Adipose tissue (tissue), 3 donors: ENCODE measurements at regions not wholly inside any gene's neighbourhood (a gene's known extent, or its start where the extent isn't known, plus 50 kb on each side); places are given as distances from the start of the nearest gene placed in this dataset.

ENCODE experiments used
- H3K27ac ChIP-seq: one replicate; pipeline ENCODE4 v1.5.1; 2013; ENCODE audit warnings: low read depth, low read length
- WGBS, 3 donors: extraction: QIAGEN DNeasy Blood & Tissue Kit; methylation state at CpG; one replicate each; pipeline ENCODE4 v1.1.7; 2013; 5-methylcytosine and 5-hydroxymethylcytosine counted together
- donor health status: healthy with polysubstance abuse.
- donor health status: Bipolar disorder and iron deficiency.
- donor health status: healthy.

- 68 to 69% (median 69%) methylated on average over 7 of the region's 7 CpGs for WGBS, 3 donors
- H3K27ac ChIP-seq, result no peak overlapping the region
Observed at GRCh38 chr15:95442107-95442719, 888.3 kb upstream of the NR2F2 start.

- H3K27ac ChIP-seq, result no peak overlapping the region
- WGBS, 3 donors, result 68 to 91% (median 81%) methylated on average over 4 of the region's 4 CpGs
Observed at GRCh38 chr15:95444860-95445259, 885.6 kb upstream of the NR2F2 start.

GRCh38 chr15:95446854-95447253 lies 883.6 kb upstream of the NR2F2 start:
- no peak overlapping the region for H3K27ac ChIP-seq
- 19 to 48% (median 33%) methylated on average over 2 of the region's 2 CpGs for WGBS, 3 donors

GRCh38 chr15:95447486-95447885 lies 883.0 kb upstream of the NR2F2 start:
- H3K27ac ChIP-seq, result no peak overlapping the region
- 81 to 89% (median 84%) methylated on average over 4 of the region's 4 CpGs for WGBS, 3 donors

- 81 to 91% (median 86%) methylated on average over 2 of the region's 2 CpGs for WGBS, 3 donors
- no peak overlapping the region for H3K27ac ChIP-seq
Observed at GRCh38 chr15:95448531-95449229, 881.8 kb upstream of the NR2F2 start.

- 73 to 98% (median 90%) methylated on average over 2 of the region's 2 CpGs for WGBS, 3 donors
- H3K27ac ChIP-seq, result no peak overlapping the region
Observed at GRCh38 chr15:95449230-95449628, 881.3 kb upstream of the NR2F2 start.

GRCh38 chr15:95450413-95450812 lies 880.1 kb upstream of the NR2F2 start:
- WGBS, 3 donors, result 58 to 86% (median 65%) methylated on average over 1 of the region's 1 CpG
- H3K27ac ChIP-seq, result no peak overlapping the region

- no peak overlapping the region for H3K27ac ChIP-seq
- 47 to 88% (median 85%) methylated on average over 1 of the region's 1 CpG for WGBS, 3 donors
Observed at GRCh38 chr15:95451938-95452337, 878.6 kb upstream of the NR2F2 start.

- no peak overlapping the region for H3K27ac ChIP-seq
- WGBS, 3 donors, result 26 to 70% (median 66%) methylated on average over 10 of the region's 10 CpGs
Observed at GRCh38 chr15:95454403-95455262, 875.9 kb upstream of the NR2F2 start.

- 57 to 70% (median 66%) methylated on average over 7 of the region's 7 CpGs for WGBS, 3 donors
- no peak overlapping the region for H3K27ac ChIP-seq
Observed at GRCh38 chr15:95457520-95457919, 873.0 kb upstream of the NR2F2 start.

GRCh38 chr15:95458721-95459120 lies 871.8 kb upstream of the NR2F2 start:
- H3K27ac ChIP-seq, result no peak overlapping the region
- 29 to 53% (median 31%) methylated on average over 2 of the region's 2 CpGs for WGBS, 3 donors

GRCh38 chr15:95459273-95459672 lies 871.2 kb upstream of the NR2F2 start:
- no peak overlapping the region for H3K27ac ChIP-seq
- WGBS, 3 donors, result 32 to 51% (median 33%) methylated on average over 4 of the region's 4 CpGs

GRCh38 chr15:95464509-95464908 lies 866.0 kb upstream of the NR2F2 start:
- no peak overlapping the region for H3K27ac ChIP-seq
- 20 to 68% (median 63%) methylated on average over 12 of the region's 12 CpGs for WGBS, 3 donors

GRCh38 chr15:95468820-95469219 lies 861.7 kb upstream of the NR2F2 start:
- WGBS, 3 donors, result 66 to 72% (median 67%) methylated on average over 12 of the region's 12 CpGs
- no peak overlapping the region for H3K27ac ChIP-seq

- 51 to 72% (median 66%) methylated on average over 8 of the region's 8 CpGs for WGBS, 3 donors
- H3K27ac ChIP-seq, result no peak overlapping the region
Observed at GRCh38 chr15:95469496-95470000, 861.0 kb upstream of the NR2F2 start.

GRCh38 chr15:95470529-95470928 lies 860.0 kb upstream of the NR2F2 start:
- no peak overlapping the region for H3K27ac ChIP-seq
- 43 to 54% (median 45%) methylated on average over 3 of the region's 3 CpGs for WGBS, 3 donors

GRCh38 chr15:95470997-95471689 lies 859.4 kb upstream of the NR2F2 start:
- WGBS, 3 donors, result 22 to 45% (median 44%) methylated on average over 4 of the region's 4 CpGs
- no peak overlapping the region for H3K27ac ChIP-seq

GRCh38 chr15:95471690-95472086 lies 858.8 kb upstream of the NR2F2 start:
- H3K27ac ChIP-seq, result no peak overlapping the region
- 42 to 69% (median 66%) methylated on average over 5 of the region's 5 CpGs for WGBS, 3 donors

- WGBS, 3 donors, result 82 to 83% (median 82%) methylated on average over 5 of the region's 5 CpGs
- H3K27ac ChIP-seq, result no peak overlapping the region
Observed at GRCh38 chr15:95475067-95475466, 855.4 kb upstream of the NR2F2 start.
